Mesenchymal stem cell (in vitro differentiated cells and primary cell): ENCODE measurements at regions not wholly inside any gene's neighbourhood (a gene's known extent, or its start where the extent isn't known, plus 50 kb on each side); places are given as distances from the start of the nearest gene placed in this dataset.

Experiments used
- DNase-seq: peaks from one replicate; pipeline ENCODE4 v3.0.0-alpha.2; 2013
- H2AFZ ChIP-seq: one replicate; pipeline ENCODE4 v1.6.1; 2013; ENCODE audit warnings: low read depth, mild to moderate bottlenecking, control low read depth, inconsistent platforms, low read length, moderate library complexity
- H2AK5ac ChIP-seq: 2 replicates; pipeline ENCODE4 v1.6.1; 2013; ENCODE audit warnings: low read length, moderate library complexity, mild to moderate bottlenecking, inconsistent platforms; ENCODE audit not compliant: severe bottlenecking
- H2BK120ac ChIP-seq: one replicate; pipeline ENCODE4 v1.6.1; 2013; ENCODE audit warnings: low read depth, mild to moderate bottlenecking, inconsistent platforms, low read length, moderate library complexity
- H2BK12ac ChIP-seq, 2 experiments: one replicate each; pipeline ENCODE4 v1.6.1; 2013; ENCODE audit warnings: inconsistent platforms in 2 of 2, low read length in 2 of 2, mild to moderate bottlenecking in 2 of 2, moderate library complexity in 2 of 2, control low read depth in 1 of 2
- H2BK15ac ChIP-seq: one replicate; pipeline ENCODE4 v1.6.1; 2013; ENCODE audit warnings: mild to moderate bottlenecking, low read depth, inconsistent platforms; ENCODE audit not compliant: poor library complexity, severe bottlenecking
- H2BK5ac ChIP-seq: 2 replicates; pipeline ENCODE4 v1.6.1; 2013; ENCODE audit warnings: low read depth, mild to moderate bottlenecking, low read length, control low read depth, inconsistent platforms; ENCODE audit not compliant: poor library complexity, severe bottlenecking
- H3K14ac ChIP-seq, 2 experiments: one replicate each; pipeline ENCODE4 v1.6.1; 2013; ENCODE audit warnings: inconsistent platforms in 2 of 2, low read length in 2 of 2, control low read depth in 1 of 2, mild to moderate bottlenecking in 1 of 2, moderate library complexity in 1 of 2
- H3K18ac ChIP-seq, 2 experiments: one replicate each; pipeline ENCODE4 v1.6.1; 2013; ENCODE audit warnings: inconsistent platforms in 2 of 2, low read length in 2 of 2, control low read depth in 1 of 2, low read depth in 1 of 2, mild to moderate bottlenecking in 1 of 2
- H3K23ac ChIP-seq, 2 experiments: one replicate each; pipeline ENCODE4 v1.6.1; 2013; ENCODE audit warnings: inconsistent platforms in 2 of 2, low read length in 2 of 2, mild to moderate bottlenecking in 2 of 2, moderate library complexity in 2 of 2, control low read depth in 1 of 2
- H3K27ac ChIP-seq: 2 replicates; pipeline ENCODE4 v1.5.1; 2013; ENCODE audit warnings: mild to moderate bottlenecking, moderate library complexity, low read length, control low read depth, inconsistent platforms; ENCODE audit not compliant: poor library complexity, severe bottlenecking
- H3K27me3 ChIP-seq, 2 experiments: 2 replicates each; pipeline versions ENCODE4 v1.6.1 to v1.7.0; 2013; ENCODE audit warnings: low read length in 2 of 2, mild to moderate bottlenecking in 2 of 2, moderate library complexity in 2 of 2, control low read depth in 1 of 2, inconsistent platforms in 1 of 2; ENCODE audit not compliant: control insufficient read depth in 1 of 2, insufficient read depth in 1 of 2
- H3K36me3 ChIP-seq, 2 experiments: 2 replicates each; pipeline versions ENCODE4 v1.6.1 to v1.7.0; 2013; ENCODE audit warnings: low read length in 2 of 2, control low read depth in 1 of 2, inconsistent platforms in 1 of 2, low read depth in 1 of 2, mild to moderate bottlenecking in 1 of 2; ENCODE audit not compliant: insufficient read depth in 2 of 2, control insufficient read depth in 1 of 2
- H3K4ac ChIP-seq, 2 experiments: one replicate each; pipeline ENCODE4 v1.6.1; 2013; ENCODE audit warnings: inconsistent platforms in 2 of 2, low read length in 2 of 2, mild to moderate bottlenecking in 2 of 2, moderate library complexity in 2 of 2, control low read depth in 1 of 2, low read depth in 1 of 2
- H3K4me1 ChIP-seq: 2 replicates; pipeline ENCODE4 v1.6.1; 2013; ENCODE audit warnings: low read depth, low read length, control low read depth; ENCODE audit not compliant: control insufficient read depth, insufficient read depth
- H3K4me2 ChIP-seq: 2 replicates; pipeline ENCODE4 v1.6.1; 2013; ENCODE audit warnings: low read length, mild to moderate bottlenecking, inconsistent platforms; ENCODE audit not compliant: poor library complexity, severe bottlenecking
- H3K4me3 ChIP-seq, 2 experiments: 2 replicates each; pipeline versions ENCODE4 v1.5.1 to v1.7.0; 2013; ENCODE audit warnings: low read length in 2 of 2, mild to moderate bottlenecking in 2 of 2, control low read depth in 1 of 2, low read depth in 1 of 2; ENCODE audit not compliant: insufficient read depth in 1 of 2
- H3K79me1 ChIP-seq: replicated peaks from 2 replicates; pipeline ENCODE4 v1.6.1; 2013; ENCODE audit warnings: mild to moderate bottlenecking, control low read depth, low read length, inconsistent platforms; ENCODE audit not compliant: poor library complexity, severe bottlenecking
- H3K9ac ChIP-seq: 2 replicates; pipeline ENCODE4 v1.7.0; 2013; ENCODE audit warnings: mild to moderate bottlenecking, low read length, moderate library complexity
- H3K9me3 ChIP-seq: 2 replicates; pipeline ENCODE4 v1.7.0; 2013; ENCODE audit warnings: mild to moderate bottlenecking, low read length; ENCODE audit not compliant: control insufficient read depth
- H4K8ac ChIP-seq: one replicate; pipeline ENCODE4 v1.6.1; 2013; ENCODE audit warnings: inconsistent platforms, mild to moderate bottlenecking, low read length, moderate library complexity
- H4K91ac ChIP-seq: one replicate; pipeline ENCODE4 v1.6.1; 2013; ENCODE audit warnings: mild to moderate bottlenecking, low read length, inconsistent platforms
- WGBS: methylation state at CpG from one replicate; pipeline ENCODE4 v1.1.7; 2013; ENCODE audit warnings: mixed read lengths; 5-methylcytosine and 5-hydroxymethylcytosine counted together

DNA sequence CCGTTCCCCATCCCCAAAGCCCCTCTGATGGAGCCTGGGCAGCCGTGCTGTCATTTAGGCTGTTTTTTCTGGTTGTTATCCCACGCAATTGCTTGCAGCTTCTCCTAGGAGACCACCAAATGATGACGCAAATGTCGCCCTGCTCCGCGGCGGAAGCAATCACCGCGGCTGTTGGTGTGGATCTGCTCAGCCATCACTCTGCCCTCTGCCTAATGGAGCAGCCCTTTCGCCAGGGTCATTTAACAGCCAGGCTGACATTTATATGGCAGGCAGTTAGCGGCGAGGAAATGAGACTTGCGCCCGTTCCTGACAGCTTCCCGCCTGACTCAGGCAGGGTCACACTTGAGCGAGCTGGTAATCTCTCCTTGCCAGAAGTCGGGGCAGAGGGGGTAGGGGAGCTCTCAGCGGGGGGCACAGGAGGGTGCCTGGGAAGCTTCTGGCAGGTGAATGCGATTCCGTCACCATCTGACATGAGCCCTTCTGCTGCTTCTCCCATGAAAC is 97.9 kb upstream of the RTL6 start:
- peaks cover 66 to 92% of the 10 kb centered on the region in 2 experiments for H3K27me3 ChIP-seq
- H3K4me3 ChIP-seq, result peak overlapping the region in 1 of 2 experiments; percentile 53
- H2AK5ac ChIP-seq, result no peak overlapping the region
- peak overlapping the region; percentile 58 for H3K4me2 ChIP-seq
- no peak overlapping the region for H4K91ac ChIP-seq
- H4K8ac ChIP-seq, result no peak overlapping the region
- H3K9ac ChIP-seq, result no peak overlapping the region
- no peaks in the 10 kb centered on the region for H3K79me1 ChIP-seq
- 9% methylated on average over 21 of the region's 21 CpGs for WGBS
- H3K27ac ChIP-seq, result no peak overlapping the region
- no peak overlapping the region for H3K18ac ChIP-seq
- H3K4ac ChIP-seq, result no peak overlapping the region
- peak overlapping the region in 1 of 2 experiments; percentile 9 for H3K23ac ChIP-seq
- H3K4me1 ChIP-seq, result peaks cover 13% of the 10 kb centered on the region
- H3K9me3 ChIP-seq, result no peaks in the 10 kb centered on the region
- no peak overlapping the region for H3K14ac ChIP-seq
- H2BK12ac ChIP-seq, result no peak overlapping the region
- H2BK15ac ChIP-seq, result no peak overlapping the region
- no peaks in the 10 kb centered on the region for H3K36me3 ChIP-seq
- H2BK120ac ChIP-seq, result no peak overlapping the region
- H2BK5ac ChIP-seq, result no peak overlapping the region
- H2AFZ ChIP-seq, result no peak overlapping the region
- peak; percentile 59 for DNase-seq

DNA sequence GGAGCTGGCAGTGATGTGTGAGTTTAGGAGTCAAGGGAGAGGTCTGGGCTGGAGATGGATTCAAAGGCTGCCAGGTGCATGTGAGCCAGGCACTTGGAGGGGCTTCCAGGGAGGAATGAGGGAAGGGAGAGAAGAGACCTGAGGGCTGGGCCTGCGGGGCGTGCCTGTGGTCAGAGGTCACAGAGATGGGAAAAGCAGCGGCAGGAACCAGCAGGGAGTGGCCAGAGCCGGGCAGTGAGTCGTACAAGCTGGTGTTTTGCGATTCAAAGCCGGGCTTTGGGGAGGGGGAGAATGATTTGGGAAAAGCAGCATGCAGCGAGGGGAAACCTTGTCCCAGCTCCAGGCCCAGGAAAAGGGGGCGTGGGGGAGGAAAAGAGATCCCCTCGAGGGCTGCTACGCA is 96.9 kb upstream of the RTL6 start:
- Histone ChIP-seq H3K14ac (no peak overlapping the region), H3K27ac (no peak overlapping the region), H3K79me1 (no peaks in the 10 kb centered on the region), H3K9ac (no peak overlapping the region), H2AK5ac (no peak overlapping the region), H3K4me2 (no peak overlapping the region), H2BK15ac (no peak overlapping the region), H3K18ac (no peak overlapping the region), H3K4ac (no peak overlapping the region), H3K9me3 (no peaks in the 10 kb centered on the region), H4K91ac (no peak overlapping the region), H4K8ac (no peak overlapping the region), H2BK12ac (no peak overlapping the region), H2BK120ac (no peak overlapping the region), H3K4me1 (peaks cover 13% of the 10 kb centered on the region), H3K23ac (no peak overlapping the region), H2AFZ (no peak overlapping the region), H2BK5ac (no peak overlapping the region), H3K36me3 (no peaks in the 10 kb centered on the region), H3K27me3 (peaks cover 57 to 92% of the 10 kb centered on the region in 2 experiments), H3K4me3 (no peak overlapping the region)
- 52% methylated on average over 11 of the region's 11 CpGs for WGBS
- DNase-seq, result no peak

DNA sequence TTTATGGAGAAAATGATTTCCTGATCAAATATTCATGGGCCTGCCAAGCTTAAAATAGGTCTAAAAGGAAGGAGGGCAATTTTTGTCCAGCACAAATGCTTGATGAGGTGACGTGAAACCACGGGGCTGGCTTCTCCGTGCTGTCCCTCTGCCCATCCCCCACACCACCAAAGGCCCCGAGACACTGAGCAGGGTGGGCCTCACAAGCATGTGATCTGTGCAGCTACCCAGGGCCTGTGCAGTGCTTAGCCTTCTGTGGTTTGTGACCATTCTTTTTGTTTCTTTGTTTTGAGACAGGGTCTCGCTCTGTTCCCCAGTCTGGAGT is 94.8 kb upstream of the RTL6 start:
- H3K27ac ChIP-seq, result no peak overlapping the region
- no peak overlapping the region for H3K9ac ChIP-seq
- peaks cover 13% of the 10 kb centered on the region for H3K4me1 ChIP-seq
- no peak overlapping the region for H3K4me3 ChIP-seq
- no peaks in the 10 kb centered on the region for H3K36me3 ChIP-seq
- no peak overlapping the region for H2BK5ac ChIP-seq
- H3K14ac ChIP-seq, result no peak overlapping the region
- H2AK5ac ChIP-seq, result no peak overlapping the region
- H3K4me2 ChIP-seq, result no peak overlapping the region
- no peak overlapping the region for H4K8ac ChIP-seq
- H2AFZ ChIP-seq, result no peak overlapping the region
- H3K79me1 ChIP-seq, result no peaks in the 10 kb centered on the region
- no peak overlapping the region for H3K4ac ChIP-seq
- H3K23ac ChIP-seq, result no peak overlapping the region
- no peak for DNase-seq
- H2BK12ac ChIP-seq, result no peak overlapping the region
- H3K9me3 ChIP-seq, result no peaks in the 10 kb centered on the region
- H2BK15ac ChIP-seq, result no peak overlapping the region
- WGBS, result 58% methylated on average over 4 of the region's 5 CpGs
- H3K18ac ChIP-seq, result no peak overlapping the region
- H2BK120ac ChIP-seq, result no peak overlapping the region
- no peak overlapping the region for H4K91ac ChIP-seq
- peaks cover 45 to 83% of the 10 kb centered on the region in 2 experiments for H3K27me3 ChIP-seq

DNA sequence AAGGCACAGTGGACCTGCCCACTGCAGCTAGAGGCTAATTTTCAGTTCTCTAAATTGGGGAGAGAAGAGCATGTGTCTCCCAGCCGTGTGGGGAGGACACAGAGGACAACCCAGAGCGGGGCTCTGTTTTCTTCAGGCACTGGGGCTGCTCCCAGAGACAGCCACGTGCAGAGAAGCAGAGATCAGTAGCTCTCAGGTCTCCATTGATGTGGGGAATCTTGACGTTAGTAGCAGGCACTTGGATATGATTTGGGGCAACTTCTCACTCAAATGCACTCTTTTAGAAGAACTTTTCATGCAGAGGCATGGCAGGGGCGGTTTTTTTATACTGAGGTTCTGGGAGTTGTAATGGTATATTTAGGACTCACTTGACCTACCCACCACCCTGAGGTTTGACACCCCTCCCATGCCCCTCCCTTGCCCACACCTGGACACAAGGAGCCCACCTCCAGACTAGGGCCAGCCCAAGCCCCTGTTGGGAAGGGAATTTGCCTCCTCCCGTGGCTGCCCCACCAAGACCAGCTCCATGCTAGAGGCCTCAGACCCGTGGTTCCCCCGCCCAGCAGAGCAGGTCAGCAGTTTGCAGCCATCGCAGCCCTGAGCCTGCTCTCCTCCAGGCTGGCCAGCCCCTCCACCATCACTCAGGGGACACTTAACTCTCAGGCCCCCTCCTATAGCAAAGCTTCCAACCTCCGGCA is 94.2 kb upstream of the RTL6 start:
- no peak overlapping the region for H3K4me3 ChIP-seq
- WGBS, result 72% methylated on average over 7 of the region's 10 CpGs
- H2BK12ac ChIP-seq, result no peak overlapping the region
- H3K4ac ChIP-seq, result no peak overlapping the region
- H3K4me2 ChIP-seq, result no peak overlapping the region
- H3K9ac ChIP-seq, result no peak overlapping the region
- H3K9me3 ChIP-seq, result no peaks in the 10 kb centered on the region
- H3K14ac ChIP-seq, result no peak overlapping the region
- no peak overlapping the region for H2BK5ac ChIP-seq
- DNase-seq, result no peak
- no peaks in the 10 kb centered on the region for H3K36me3 ChIP-seq
- H2AFZ ChIP-seq, result no peak overlapping the region
- no peak overlapping the region for H2BK120ac ChIP-seq
- H3K23ac ChIP-seq, result no peak overlapping the region
- peaks cover 13% of the 10 kb centered on the region for H3K4me1 ChIP-seq
- H3K27me3 ChIP-seq, result peaks cover 44 to 83% of the 10 kb centered on the region in 2 experiments
- H2BK15ac ChIP-seq, result no peak overlapping the region
- no peak overlapping the region for H3K27ac ChIP-seq
- H2AK5ac ChIP-seq, result no peak overlapping the region
- H3K79me1 ChIP-seq, result no peaks in the 10 kb centered on the region
- H4K8ac ChIP-seq, result no peak overlapping the region
- H3K18ac ChIP-seq, result no peak overlapping the region
- no peak overlapping the region for H4K91ac ChIP-seq
